Glomerular visceral epithelial cell (primary cell): ENCODE measurements at regions not wholly inside any gene's neighbourhood (a gene's known extent, or its start where the extent isn't known, plus 50 kb on each side); places are given as distances from the start of the nearest gene placed in this dataset.

Experiments used
- DNase-seq: peaks from one replicate; pipeline ENCODE4 v3.0.0-alpha.2; 2016; ENCODE audit errors: extremely low spot score

GRCh38 chr4:120432301-120432860 lies 365.7 kb upstream of the MAD2L1 start:
- no peak for DNase-seq

GRCh38 chr4:120431180-120431579 lies 364.5 kb upstream of the MAD2L1 start:
- no peak for DNase-seq

GRCh38 chr4:120418146-120418545 lies 351.5 kb upstream of the MAD2L1 start:
- DNase-seq, result no peak

GRCh38 chr4:120415896-120416295 lies 349.2 kb upstream of the MAD2L1 start:
- no peak for DNase-seq

GRCh38 chr4:120406960-120407359 lies 340.3 kb upstream of the MAD2L1 start:
- DNase-seq, result no peak

GRCh38 chr4:120403296-120403695 lies 336.6 kb upstream of the MAD2L1 start:
- DNase-seq, result no peak

GRCh38 chr4:120400441-120400840 lies 333.8 kb upstream of the MAD2L1 start:
- no peak for DNase-seq

- DNase-seq, result no peak
Measured at GRCh38 chr4:120399826-120400225, 333.2 kb upstream of the MAD2L1 start.

- DNase-seq, result no peak
Measured at GRCh38 chr4:120395746-120396145, 329.1 kb upstream of the MAD2L1 start.

- no peak for DNase-seq
Measured at GRCh38 chr4:120355881-120356280, 289.2 kb upstream of the MAD2L1 start.

GRCh38 chr4:120354381-120354780 lies 287.7 kb upstream of the MAD2L1 start:
- DNase-seq, result no peak

GRCh38 chr4:120353235-120353634 lies 286.6 kb upstream of the MAD2L1 start:
- no peak for DNase-seq

GRCh38 chr4:120352739-120353138 lies 286.1 kb upstream of the MAD2L1 start:
- no peak for DNase-seq

GRCh38 chr4:120348948-120349347 lies 282.3 kb upstream of the MAD2L1 start:
- DNase-seq, result no peak

- no peak for DNase-seq
Measured at GRCh38 chr4:120348521-120348920, 281.9 kb upstream of the MAD2L1 start.

- DNase-seq, result peak; percentile 22
Measured at GRCh38 chr4:120331486-120332370, 265.1 kb upstream of the MAD2L1 start.

GRCh38 chr4:120329386-120329785 lies 262.7 kb upstream of the MAD2L1 start:
- DNase-seq, result no peak

GRCh38 chr4:120327276-120327675 lies 260.6 kb upstream of the MAD2L1 start:
- DNase-seq, result no peak

- no peak for DNase-seq
Measured at GRCh38 chr4:120319046-120319767, 252.6 kb upstream of the MAD2L1 start.

GRCh38 chr4:120318196-120318846 lies 251.7 kb upstream of the MAD2L1 start:
- no peak for DNase-seq

- DNase-seq, result no peak
Measured at GRCh38 chr4:120317713-120318112, 251.1 kb upstream of the MAD2L1 start.

- DNase-seq, result no peak
Measured at GRCh38 chr4:120316416-120316815, 249.8 kb upstream of the MAD2L1 start.
